ENCODE measurements at regions not wholly inside any gene's neighbourhood (a gene's known extent, or its start where the extent isn't known, plus 50 kb on each side); places are given as distances from the start of the nearest gene placed in this dataset.
"Not testable (repeated sequence)": the region's sequence is repeated elsewhere in the genome, so short reads cannot be mapped to it uniquely, and the experiment has no call there.

GRCh38 chr10:125409756-125410155 is 249.4 kb upstream of the CTBP2 start:
- 57 to 69% methylated on average over 5 of the region's 5 CpGs for WGBS, 2 donors
- Histone ChIP-seq H3K27ac (no peak overlapping the region), H3K36me3 (no peaks in the 10 kb centered on the region), H3K27me3 (peaks cover 0 to 42% (median 21%) of the 10 kb centered on the region in 7 donors), H3K4me1 (no peaks in the 10 kb centered on the region), H3K9me3 (peaks cover 0 to 14% (median 4%) of the 10 kb centered on the region in 11 donors), H3K4me3 (no peak overlapping the region)
- DNase-seq = no peak
- intact Hi-C loops (cut with DNase I) = no loop called here
- no peak for ATAC-seq
- TF ChIP-seq CTCF (IDR thresholded peaks at IDR 0.05) = no peak

- TF ChIP-seq CTCF (IDR thresholded peaks at IDR 0.05) = no peak
- no peak overlapping the region for H3K4me3 ChIP-seq
- intact Hi-C loops (cut with DNase I) = no loop called here
- DNase-seq (no peak), ATAC-seq (no peak)
- H3K9me3 ChIP-seq = peaks cover 0 to 20% (median 4%) of the 10 kb centered on the region in 11 donors
- no peaks in the 10 kb centered on the region for H3K4me1 ChIP-seq
- 93 to 95% methylated on average over 1 of the region's 1 CpG for WGBS, 2 donors
- H3K27me3 ChIP-seq = peaks cover 0 to 27% (median 12%) of the 10 kb centered on the region in 7 donors
- no peaks in the 10 kb centered on the region for H3K36me3 ChIP-seq
- no peak overlapping the region for H3K27ac ChIP-seq
Observed at GRCh38 chr10:125407557-125407956, 247.2 kb upstream of the CTBP2 start.

GRCh38 chr10:125407000-125407502 is 246.7 kb upstream of the CTBP2 start:
- peaks cover 0 to 23% (median 4%) of the 10 kb centered on the region in 11 donors for H3K9me3 ChIP-seq
- intact Hi-C loops (cut with DNase I) = no loop called here
- DNase-seq = no peak
- H3K27me3 ChIP-seq = peaks cover 0 to 27% (median 12%) of the 10 kb centered on the region in 7 donors
- WGBS, 2 donors = 66 to 68% methylated on average over 3 of the region's 3 CpGs
- TF ChIP-seq CTCF (IDR thresholded peaks at IDR 0.05) = no peak
- H3K27ac ChIP-seq = no peak overlapping the region
- H3K36me3 ChIP-seq = no peaks in the 10 kb centered on the region
- H3K4me1 ChIP-seq = no peaks in the 10 kb centered on the region
- H3K4me3 ChIP-seq = no peak overlapping the region
- no peak for ATAC-seq

GRCh38 chr10:125404902-125405301 is 244.5 kb upstream of the CTBP2 start:
- H3K27me3 ChIP-seq = peaks cover 0 to 30% (median 14%) of the 10 kb centered on the region in 7 donors
- peaks cover 0 to 35% (median 4%) of the 10 kb centered on the region in 11 donors for H3K9me3 ChIP-seq
- H3K36me3 ChIP-seq; intact Hi-C loops (cut with DNase I); H3K4me1 ChIP-seq; H3K27ac ChIP-seq; DNase-seq; ATAC-seq; H3K4me3 ChIP-seq: not testable (repeated sequence)

GRCh38 chr10:125401462-125401861 is 241.1 kb upstream of the CTBP2 start:
- DNase-seq = no peak
- Histone ChIP-seq H3K27ac (no peak overlapping the region), H3K9me3 (peaks cover 0 to 35% (median 4%) of the 10 kb centered on the region in 11 donors), H3K4me1 (no peaks in the 10 kb centered on the region), H3K4me3 (no peak overlapping the region), H3K36me3 (no peaks in the 10 kb centered on the region), H3K27me3 (peaks cover 0 to 9% (median 4%) of the 10 kb centered on the region in 7 donors)
- no peak for TF ChIP-seq CTCF (IDR thresholded peaks at IDR 0.05)
- intact Hi-C loops (cut with DNase I) = no loop called here
- WGBS, 2 donors = 92% methylated on average over 2 of the region's 2 CpGs
- ATAC-seq = no peak
